ENCODE measurements at regions not wholly inside any gene's neighbourhood (a gene's known extent, or its start where the extent isn't known, plus 50 kb on each side); places are given as distances from the start of the nearest gene placed in this dataset.

DNA sequence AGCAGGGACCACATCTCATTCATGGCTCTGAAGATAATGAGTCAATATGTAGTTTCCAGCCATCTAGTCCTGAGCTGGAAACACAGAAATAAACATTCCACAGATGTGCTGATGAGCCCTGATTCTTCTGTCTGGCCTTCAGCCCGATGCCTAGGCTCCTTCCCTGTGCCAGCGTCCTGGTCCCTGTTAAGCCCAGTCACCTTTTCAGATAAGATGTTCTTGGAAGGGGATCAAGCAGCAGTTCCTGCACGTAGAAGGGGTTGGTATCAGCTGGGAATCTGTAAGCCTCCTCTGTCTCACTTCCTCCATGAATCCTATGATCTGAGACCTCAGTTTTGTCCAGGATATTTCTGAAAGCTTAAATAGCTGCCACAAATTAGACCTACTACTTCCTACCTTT is 149.3 kb downstream of the TTC32 start:
- FAIRE-seq, result no peak

GRCh38 chr2:19751631-19752030 is 150.2 kb downstream of the TTC32 start:
- no peak for DNase-seq (ENCODE audit: extremely low spot score, insufficient read length, low read depth)
- FAIRE-seq, result no peak

More for the DNA sequence above, 149.3 kb downstream of the TTC32 start:
- DNase-seq (ENCODE audit: extremely low spot score, insufficient read length, low read depth), result no peak

DNA sequence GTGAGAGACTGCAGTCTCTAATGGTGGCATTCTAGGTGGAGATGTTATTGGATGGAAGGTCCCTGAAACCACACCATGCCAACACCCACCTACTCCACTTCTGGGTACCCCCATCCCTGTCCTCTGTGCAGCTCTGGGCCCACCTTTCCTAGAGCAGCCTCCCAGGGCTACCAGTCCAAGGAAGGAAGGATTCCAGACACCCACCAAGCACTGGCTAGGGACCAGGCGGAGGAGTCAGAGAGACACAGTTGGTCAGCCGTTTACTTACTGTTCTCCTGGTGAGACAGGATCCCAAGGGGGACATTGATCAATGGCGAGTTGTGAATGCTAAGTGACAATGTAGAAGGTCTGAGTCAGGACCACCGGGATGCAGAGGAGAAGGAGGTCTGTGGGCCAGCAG is 151.6 kb downstream of the TTC32 start:
- FAIRE-seq, result no peak
- DNase-seq (ENCODE audit: extremely low spot score, insufficient read length, low read depth), result no peak

- FAIRE-seq (no peak), DNase-seq (ENCODE audit: extremely low spot score, insufficient read length, low read depth) (no peak)
Observed at GRCh38 chr2:19749507-19749836, 152.3 kb downstream of the TTC32 start.

DNA sequence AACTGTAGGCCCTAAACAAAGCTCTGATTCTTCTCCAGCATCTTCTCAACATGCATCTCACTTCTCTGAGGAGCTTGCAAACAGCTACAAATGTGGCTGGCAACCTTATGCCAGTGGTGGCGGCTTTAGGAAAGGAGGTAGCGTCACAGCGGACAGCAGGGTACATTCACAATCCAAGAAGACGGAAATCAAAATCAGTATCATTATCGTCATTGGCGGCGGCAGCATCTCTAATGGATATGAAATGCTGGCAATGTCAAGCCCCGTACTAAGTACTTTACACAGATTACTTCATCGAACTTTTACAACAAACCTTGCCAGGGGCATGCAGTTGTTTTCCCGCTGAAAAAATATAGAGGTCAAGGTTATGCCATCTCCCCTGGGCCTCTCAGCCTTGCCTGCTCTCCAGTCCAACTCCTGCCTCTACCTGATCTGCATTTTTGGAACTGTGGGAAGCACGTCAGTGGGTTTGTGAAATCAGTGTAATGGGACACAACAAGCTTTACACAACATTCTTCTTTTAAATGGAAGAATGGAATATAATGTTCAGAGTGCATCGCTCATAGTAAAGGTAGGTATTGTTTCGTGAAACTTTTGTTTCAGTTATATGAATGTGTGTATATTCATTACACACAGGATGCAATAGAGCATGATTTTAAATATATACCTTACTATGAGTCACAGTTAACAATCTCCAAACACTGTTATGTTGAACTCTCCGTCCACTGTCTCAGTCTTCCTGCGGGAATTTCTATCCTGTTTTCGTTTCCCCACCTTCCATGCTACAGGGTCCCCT is 152.9 kb downstream of the TTC32 start:
- FAIRE-seq, result no peak

DNA sequence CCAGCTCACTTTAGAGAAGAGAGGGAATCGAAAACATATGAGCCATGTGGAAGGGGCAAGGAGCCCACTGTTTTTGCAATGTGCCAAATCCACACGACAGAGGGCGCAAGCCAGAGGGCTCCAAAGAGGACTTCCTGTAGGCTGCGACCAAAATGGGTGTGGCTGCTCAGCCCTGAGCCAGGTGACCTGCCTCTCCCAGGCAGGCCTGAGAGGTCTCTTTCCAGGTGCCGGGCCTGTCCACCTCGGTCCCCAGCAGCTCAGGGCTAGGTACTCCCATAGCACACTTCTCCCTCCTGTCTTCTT is 153.8 kb downstream of the TTC32 start:
- FAIRE-seq, result no peak
- no peak for DNase-seq (ENCODE audit: extremely low spot score, insufficient read length, low read depth)

More for the DNA sequence above, 152.9 kb downstream of the TTC32 start:
- DNase-seq (ENCODE audit: extremely low spot score, insufficient read length, low read depth), result no peak

DNA sequence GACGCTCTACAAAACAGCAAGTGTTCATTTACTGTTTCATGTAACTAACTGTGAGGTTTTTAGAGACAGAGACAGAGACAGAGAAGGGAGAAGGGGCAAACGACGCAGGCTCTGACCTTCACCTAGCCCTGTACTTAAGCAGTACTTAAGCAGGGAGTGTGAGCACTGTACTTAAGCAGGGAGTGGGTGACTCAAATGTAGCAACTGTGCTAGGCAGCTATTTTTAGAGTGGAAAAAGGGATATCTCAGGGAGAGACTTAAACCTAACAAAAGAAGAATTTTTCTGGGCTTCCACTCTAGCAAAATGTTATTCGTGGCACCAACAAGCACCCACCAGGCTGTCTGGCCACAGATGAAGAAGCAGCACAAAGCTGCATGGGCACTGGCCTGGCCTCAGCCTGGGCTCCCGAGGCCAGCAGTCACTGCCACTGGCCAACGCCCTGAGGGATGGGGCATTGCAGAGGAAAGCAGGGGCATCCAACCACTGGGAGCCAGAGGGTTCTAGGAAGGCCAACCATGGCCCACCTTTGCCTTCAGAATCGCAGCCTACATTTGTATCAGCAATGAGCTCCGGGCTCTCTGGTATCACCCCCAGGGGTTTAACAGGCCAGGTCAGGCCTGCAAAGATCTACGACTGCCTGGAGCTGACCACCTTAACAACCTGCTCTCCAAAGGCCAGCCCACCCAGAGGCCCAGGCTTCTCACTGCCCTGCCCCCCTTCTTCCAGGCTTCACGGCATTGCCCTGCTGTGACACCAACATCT is 154.3 kb downstream of the TTC32 start:
- no peak for FAIRE-seq
- no peak for DNase-seq (ENCODE audit: extremely low spot score, insufficient read length, low read depth)

DNA sequence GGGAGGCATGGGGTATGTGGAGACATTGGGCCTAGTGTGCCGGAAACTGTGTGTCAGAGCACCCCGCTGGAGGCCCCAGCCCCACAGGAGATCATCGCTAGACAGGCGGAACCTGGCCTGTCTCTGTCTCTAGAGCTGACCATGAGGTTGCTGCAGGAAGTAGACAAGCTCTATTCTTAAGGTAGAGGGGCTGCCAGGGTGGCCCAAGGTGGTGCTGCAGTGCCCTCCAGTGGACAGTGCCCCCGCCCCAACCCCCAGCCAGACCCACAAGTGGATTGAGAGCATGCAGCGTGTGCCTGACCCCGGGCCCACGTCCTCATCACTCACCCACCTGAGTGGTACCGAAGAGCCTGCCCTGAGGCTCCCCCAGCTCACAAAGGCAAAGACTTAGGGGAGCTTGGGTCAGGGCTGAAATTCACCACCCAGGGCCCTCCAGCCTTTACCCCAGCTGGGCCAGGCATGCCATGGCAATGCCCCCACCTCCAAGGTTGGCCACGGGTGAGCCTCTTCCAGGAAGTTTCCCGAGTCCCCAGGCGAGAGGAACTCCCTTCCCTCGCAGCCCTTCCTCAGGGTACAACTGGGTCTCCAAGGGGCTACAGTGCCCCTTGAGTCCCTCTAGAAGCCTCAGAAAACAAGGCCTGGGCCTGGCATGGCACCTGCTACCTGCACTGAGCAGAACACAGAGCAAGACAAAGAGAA is 155.0 kb downstream of the TTC32 start:
- FAIRE-seq, result no peak
- DNase-seq (ENCODE audit: extremely low spot score, insufficient read length, low read depth), result no peak

- DNase-seq (ENCODE audit: extremely low spot score, insufficient read length, low read depth), result no peak
- no peak for FAIRE-seq
Observed at GRCh38 chr2:19746137-19746600, 155.6 kb downstream of the TTC32 start.

DNA sequence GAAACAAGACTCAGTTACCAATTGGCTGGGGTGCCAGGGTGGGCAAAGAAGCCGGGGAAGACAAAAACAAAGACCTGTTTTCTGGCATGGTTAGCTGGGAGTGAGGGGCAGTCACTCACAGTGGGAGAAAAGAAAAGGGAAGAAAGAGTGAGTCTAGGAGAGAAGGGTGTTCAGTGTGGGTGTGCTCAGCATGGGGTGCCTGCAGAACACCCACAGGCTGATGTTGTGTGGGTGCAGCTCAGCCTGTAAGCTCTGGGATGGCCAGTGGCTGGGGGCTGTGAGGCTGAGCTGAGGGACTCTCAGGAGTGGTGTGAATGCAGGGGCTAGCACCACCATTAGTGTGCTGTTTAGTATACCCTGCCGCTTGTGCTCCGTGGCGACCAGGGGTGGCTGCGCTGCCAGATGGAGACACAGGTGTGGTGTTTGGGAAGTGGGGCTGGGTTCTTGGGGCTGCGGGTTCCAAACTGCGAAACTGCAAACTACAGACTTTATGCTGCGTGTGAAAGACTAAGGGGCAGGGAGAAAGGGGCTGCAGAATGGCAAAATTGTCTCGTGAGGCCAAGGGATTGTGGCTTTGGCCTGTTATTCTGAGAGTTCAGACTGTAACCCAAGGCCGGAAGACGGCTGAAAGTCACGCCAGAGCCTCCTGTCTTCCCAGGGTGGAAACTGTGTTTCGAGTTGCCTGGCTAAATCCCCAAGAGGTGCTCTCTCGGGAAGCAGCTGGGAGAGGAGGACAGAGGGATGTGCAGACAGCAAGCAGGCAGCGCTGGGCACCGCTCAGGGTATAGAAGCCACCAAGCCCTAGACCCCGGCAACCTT is 156.3 kb downstream of the TTC32 start:
- no peak for FAIRE-seq
- DNase-seq (ENCODE audit: extremely low spot score, insufficient read length, low read depth), result no peak

DNA sequence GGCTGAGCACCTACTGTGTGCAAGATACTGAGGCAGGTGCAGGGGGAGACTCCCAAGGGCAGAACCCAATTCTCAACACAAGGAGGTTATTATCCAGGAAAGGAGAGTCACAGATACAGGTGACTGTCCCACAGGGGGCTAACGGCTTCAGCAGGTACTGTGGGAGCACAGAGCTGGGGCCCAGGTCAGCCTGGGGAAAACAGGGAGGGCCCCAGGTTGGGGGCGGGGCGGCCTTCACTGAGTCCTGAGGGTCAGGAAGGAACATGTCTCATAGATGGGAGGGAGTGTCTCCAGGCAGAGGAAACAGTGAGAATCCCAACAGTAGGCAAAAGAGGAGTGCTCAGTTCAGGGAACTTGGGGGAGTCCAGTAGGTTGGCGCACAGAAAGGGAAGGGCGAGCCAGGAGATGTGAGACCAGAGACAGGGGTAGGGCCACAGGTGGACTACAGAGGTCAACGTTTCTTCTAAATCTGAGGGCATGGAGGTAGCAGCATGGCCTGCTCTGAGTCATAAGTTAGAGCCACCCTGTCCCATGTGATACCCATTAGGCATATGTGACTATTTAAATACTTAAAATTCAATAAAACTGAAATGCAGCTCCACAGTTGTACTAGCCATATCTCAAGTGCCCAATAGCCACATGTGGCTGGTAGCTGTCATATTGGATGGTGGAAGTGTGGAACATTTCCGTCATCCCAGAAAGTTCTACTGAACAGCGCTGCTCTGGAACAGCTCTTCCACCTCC is 157.2 kb downstream of the TTC32 start:
- DNase-seq (ENCODE audit: extremely low spot score, insufficient read length, low read depth), result no peak
- no peak for FAIRE-seq

- DNase-seq (ENCODE audit: extremely low spot score, insufficient read length, low read depth) (no peak), FAIRE-seq (no peak)
Observed at GRCh38 chr2:19743641-19744040, 158.1 kb downstream of the TTC32 start.

GRCh38 chr2:19742872-19743271 is 158.9 kb downstream of the TTC32 start:
- FAIRE-seq (no peak), DNase-seq (ENCODE audit: extremely low spot score, insufficient read length, low read depth) (no peak)

- DNase-seq (ENCODE audit: extremely low spot score, insufficient read length, low read depth) (no peak), FAIRE-seq (no peak)
Observed at GRCh38 chr2:19739256-19739655, 162.5 kb downstream of the TTC32 start.

GRCh38 chr2:19738707-19739106 is 163.1 kb downstream of the TTC32 start:
- no peak for FAIRE-seq

GRCh38 chr2:19736191-19736831 is 165.5 kb downstream of the TTC32 start:
- no peak for FAIRE-seq

More at GRCh38 chr2:19738707-19739106, 163.1 kb downstream of the TTC32 start:
- no peak for DNase-seq (ENCODE audit: extremely low spot score, insufficient read length, low read depth)

DNA sequence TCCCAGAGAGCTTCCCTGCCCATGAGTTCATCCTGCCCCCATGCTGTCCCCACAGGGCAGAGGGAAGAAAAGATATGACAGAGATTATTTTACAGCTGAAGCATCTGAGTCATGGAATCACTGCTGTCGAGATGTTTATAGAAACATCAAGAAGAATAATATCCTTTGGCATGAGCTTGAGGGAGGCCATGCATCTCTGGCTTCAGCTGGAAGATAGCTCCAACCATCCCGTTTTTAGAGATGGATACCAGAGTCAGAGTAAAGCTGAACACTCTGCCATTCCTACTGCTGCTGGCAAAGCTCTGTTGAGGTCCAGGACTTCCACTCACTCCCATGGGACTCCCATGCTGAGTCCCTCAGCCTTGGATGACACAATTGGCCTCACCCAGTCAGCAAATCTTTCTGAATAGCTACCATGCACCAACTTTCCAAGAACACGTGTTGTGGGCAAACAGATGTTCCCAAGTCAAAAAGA is 167.8 kb downstream of the TTC32 start:
- DNase-seq (ENCODE audit: extremely low spot score, insufficient read length, low read depth), result no peak
- no peak for FAIRE-seq

More at GRCh38 chr2:19736191-19736831, 165.5 kb downstream of the TTC32 start:
- no peak for DNase-seq (ENCODE audit: extremely low spot score, insufficient read length, low read depth)

- FAIRE-seq (no peak), DNase-seq (ENCODE audit: extremely low spot score, insufficient read length, low read depth) (no peak)
Observed at GRCh38 chr2:19733390-19733789, 168.4 kb downstream of the TTC32 start.

DNA sequence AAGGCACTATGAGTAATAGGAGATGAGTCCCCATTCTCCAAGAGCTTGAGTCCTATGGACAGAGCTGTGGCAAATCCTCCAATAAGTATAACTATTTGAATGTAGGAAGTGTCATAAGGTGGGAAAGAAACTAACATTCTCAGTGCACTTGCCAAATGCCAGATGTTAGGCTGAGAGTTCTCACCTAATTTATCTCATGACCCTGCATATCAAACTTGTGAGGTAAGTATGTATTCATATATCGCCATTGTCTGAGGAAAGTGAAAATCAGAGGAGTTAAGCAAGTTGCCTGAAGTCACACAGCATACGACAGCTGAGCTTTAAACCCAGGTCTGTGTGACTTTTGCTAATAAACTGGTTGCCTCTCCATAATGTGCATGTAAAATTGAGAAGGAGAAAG is 169.5 kb downstream of the TTC32 start:
- DNase-seq (ENCODE audit: extremely low spot score, insufficient read length, low read depth), result no peak
- FAIRE-seq, result no peak

All from GM18507 (cell line).